ENCODE measurements at regions not wholly inside any gene's neighbourhood (a gene's known extent, or its start where the extent isn't known, plus 50 kb on each side); places are given as distances from the start of the nearest gene placed in this dataset.
"Not testable (repeated sequence)": the region's sequence is repeated elsewhere in the genome, so short reads cannot be mapped to it uniquely, and the experiment has no call there.

- no peak for DNase-seq
These were observed 198.0 kb upstream of the COX10 start for GRCh38 chr17:13871261-13871660.

- no peak for DNase-seq
These were observed 195.2 kb upstream of the COX10 start for GRCh38 chr17:13874134-13874533.

- no peak for DNase-seq
These were observed 194.5 kb upstream of the COX10 start for GRCh38 chr17:13874817-13875216.

GRCh38 chr17:13879961-13880466 lies 189.3 kb upstream of the COX10 start:
- DNase-seq: no peak

GRCh38 chr17:13883659-13884058 lies 185.6 kb upstream of the COX10 start:
- DNase-seq: no peak

GRCh38 chr17:13884347-13884746 lies 185.0 kb upstream of the COX10 start:
- no peak for DNase-seq

GRCh38 chr17:13885550-13885949 lies 183.8 kb upstream of the COX10 start:
- DNase-seq: no peak

GRCh38 chr17:13885953-13886889 lies 183.1 kb upstream of the COX10 start:
- no peak for DNase-seq

GRCh38 chr17:13888056-13888609 lies 181.2 kb upstream of the COX10 start:
- peak; percentile 48 for DNase-seq

GRCh38 chr17:13908971-13909370 lies 160.3 kb upstream of the COX10 start:
- DNase-seq: not testable (repeated sequence)

- no peak for DNase-seq
These were observed 159.3 kb upstream of the COX10 start for GRCh38 chr17:13909901-13910519.

- DNase-seq: no peak
These were observed 151.7 kb upstream of the COX10 start for GRCh38 chr17:13917634-13918033.

GRCh38 chr17:13918247-13918646 lies 151.1 kb upstream of the COX10 start:
- DNase-seq: no peak

GRCh38 chr17:13919818-13920217 lies 149.5 kb upstream of the COX10 start:
- DNase-seq: no peak

GRCh38 chr17:13920413-13920812 lies 148.9 kb upstream of the COX10 start:
- no peak for DNase-seq

GRCh38 chr17:13921841-13922776 lies 147.2 kb upstream of the COX10 start:
- no peak for DNase-seq

GRCh38 chr17:13922885-13923284 lies 146.4 kb upstream of the COX10 start:
- no peak for DNase-seq

- DNase-seq: no peak
These were observed 143.7 kb upstream of the COX10 start for GRCh38 chr17:13925579-13925978.

GRCh38 chr17:13931111-13931526 lies 138.2 kb upstream of the COX10 start:
- peak; percentile 57 for DNase-seq

GRCh38 chr17:13931800-13932460 lies 137.4 kb upstream of the COX10 start:
- DNase-seq: peak; percentile 59

- DNase-seq: no peak
These were observed 135.6 kb upstream of the COX10 start for GRCh38 chr17:13933441-13934276.

Measured in right hindlimb (tissue), 1 donor.